ENCODE measurements at regions not wholly inside any gene's neighbourhood (a gene's known extent, or its start where the extent isn't known, plus 50 kb on each side); places are given as distances from the start of the nearest gene placed in this dataset.

GRCh38 chr13:85486663-85487062, 312.6 kb downstream of the SLITRK6 start:
- no peak overlapping the region for H3K27ac ChIP-seq (ENCODE audit: low read length)
- H3K4me3 ChIP-seq (ENCODE audit: low read depth in 1 of 2, low read length in 2 of 2), result no peak overlapping the region
- no peaks in the 10 kb centered on the region for H3K9me3 ChIP-seq (ENCODE audit: insufficient read depth, low read length, severe bottlenecking)
- no peak for ATAC-seq (ENCODE audit: insufficient read depth, low read depth)
- no peaks in the 10 kb centered on the region for H3K4me1 ChIP-seq (ENCODE audit: insufficient read depth, low read length)
- no peaks in the 10 kb centered on the region for H4K20me1 ChIP-seq (ENCODE audit: insufficient read depth, low read length)
- no peaks in the 10 kb centered on the region for H3K36me3 ChIP-seq (ENCODE audit: insufficient read depth, low read length)
- no peaks in the 10 kb centered on the region for H3K79me2 ChIP-seq (ENCODE audit: insufficient read depth, low read length)
- H3K9ac ChIP-seq (ENCODE audit: low read depth, low read length), result no peak overlapping the region
- H2AFZ ChIP-seq (ENCODE audit: low read depth, low read length), result no peak overlapping the region
- TF ChIP-seq EZH2 (IDR thresholded peaks at IDR 0.05; ENCODE audit: borderline replicate concordance, low read depth, low read length, severe bottlenecking), result no peak
- no peak for TF ChIP-seq CTCF (IDR thresholded peaks at IDR 0.05; ENCODE audit: borderline replicate concordance, extremely low read depth, low read length, poor library complexity, severe bottlenecking)
- no peak overlapping the region for H3K4me2 ChIP-seq (ENCODE audit: insufficient read depth, low read length)
- no peak for DNase-seq
- H3K27me3 ChIP-seq (ENCODE audit: insufficient read depth, low read length, poor library complexity), result no peaks in the 10 kb centered on the region

- Histone ChIP-seq H3K79me2 (ENCODE audit: insufficient read depth, low read length) (no peaks in the 10 kb centered on the region), H2AFZ (ENCODE audit: low read depth, low read length) (no peak overlapping the region)
- TF ChIP-seq EZH2 (IDR thresholded peaks at IDR 0.05; ENCODE audit: borderline replicate concordance, low read depth, low read length, severe bottlenecking), result no peak
- TF ChIP-seq CTCF (IDR thresholded peaks at IDR 0.05; ENCODE audit: borderline replicate concordance, extremely low read depth, low read length, poor library complexity, severe bottlenecking), result no peak
Measured at GRCh38 chr13:85473144-85473543, 326.1 kb downstream of the SLITRK6 start.

GRCh38 chr13:85469320-85469719, 329.9 kb downstream of the SLITRK6 start:
- Histone ChIP-seq H3K9ac (ENCODE audit: low read depth, low read length) (no peak overlapping the region), H3K79me2 (ENCODE audit: insufficient read depth, low read length) (no peaks in the 10 kb centered on the region), H2AFZ (ENCODE audit: low read depth, low read length) (no peak overlapping the region), H3K27ac (ENCODE audit: low read length) (no peak overlapping the region), H3K4me2 (ENCODE audit: insufficient read depth, low read length) (no peak overlapping the region), H3K4me1 (ENCODE audit: insufficient read depth, low read length) (no peaks in the 10 kb centered on the region), H3K27me3 (ENCODE audit: insufficient read depth, low read length, poor library complexity) (no peaks in the 10 kb centered on the region), H4K20me1 (ENCODE audit: insufficient read depth, low read length) (no peaks in the 10 kb centered on the region), H3K4me3 (ENCODE audit: low read depth in 1 of 2, low read length in 2 of 2) (no peak overlapping the region), H3K9me3 (ENCODE audit: insufficient read depth, low read length, severe bottlenecking) (no peaks in the 10 kb centered on the region), H3K36me3 (ENCODE audit: insufficient read depth, low read length) (no peaks in the 10 kb centered on the region)
- no peak for TF ChIP-seq EZH2 (IDR thresholded peaks at IDR 0.05; ENCODE audit: borderline replicate concordance, low read depth, low read length, severe bottlenecking)
- TF ChIP-seq CTCF (IDR thresholded peaks at IDR 0.05; ENCODE audit: borderline replicate concordance, extremely low read depth, low read length, poor library complexity, severe bottlenecking), result no peak
- ATAC-seq (ENCODE audit: insufficient read depth, low read depth) (no peak), DNase-seq (no peak)

More at GRCh38 chr13:85473144-85473543, 326.1 kb downstream of the SLITRK6 start:
- H3K4me3 ChIP-seq (ENCODE audit: low read depth in 1 of 2, low read length in 2 of 2), result no peak overlapping the region
- no peak overlapping the region for H3K4me2 ChIP-seq (ENCODE audit: insufficient read depth, low read length)
- no peaks in the 10 kb centered on the region for H3K9me3 ChIP-seq (ENCODE audit: insufficient read depth, low read length, severe bottlenecking)
- H3K9ac ChIP-seq (ENCODE audit: low read depth, low read length), result no peak overlapping the region
- no peaks in the 10 kb centered on the region for H3K27me3 ChIP-seq (ENCODE audit: insufficient read depth, low read length, poor library complexity)
- H3K4me1 ChIP-seq (ENCODE audit: insufficient read depth, low read length), result no peaks in the 10 kb centered on the region
- no peaks in the 10 kb centered on the region for H4K20me1 ChIP-seq (ENCODE audit: insufficient read depth, low read length)
- H3K36me3 ChIP-seq (ENCODE audit: insufficient read depth, low read length), result no peaks in the 10 kb centered on the region
- H3K27ac ChIP-seq (ENCODE audit: low read length), result no peak overlapping the region
- no peak for DNase-seq
- no peak for ATAC-seq (ENCODE audit: insufficient read depth, low read depth)
